Duodenal mucosa (tissue), 2 donors: ENCODE measurements at regions not wholly inside any gene's neighbourhood (a gene's known extent, or its start where the extent isn't known, plus 50 kb on each side); places are given as distances from the start of the nearest gene placed in this dataset.
"Not testable (repeated sequence)": the region's sequence is repeated elsewhere in the genome, so short reads cannot be mapped to it uniquely, and the experiment has no call there.

ENCODE experiments used
- H3K27ac ChIP-seq: one replicate; pipeline ENCODE4 v1.7.0; 2013; ENCODE audit warnings: low read depth, low read length
- H3K27me3 ChIP-seq, 2 donors: one replicate each; pipeline ENCODE4 v1.7.0; 2013; ENCODE audit warnings: low read length in 2 of 2, control low read depth in 1 of 2; ENCODE audit not compliant: insufficient read depth in 2 of 2, control insufficient read depth in 1 of 2
- H3K36me3 ChIP-seq, 2 donors: one replicate each; pipeline ENCODE4 v1.7.0; 2013; ENCODE audit warnings: low read length in 2 of 2, control low read depth in 1 of 2; ENCODE audit not compliant: insufficient read depth in 2 of 2, control insufficient read depth in 1 of 2
- H3K4me1 ChIP-seq, 2 donors: one replicate each; pipeline ENCODE4 v1.7.0; 2013; ENCODE audit warnings: low read length in 2 of 2, control low read depth in 1 of 2; ENCODE audit not compliant: insufficient read depth in 2 of 2, control insufficient read depth in 1 of 2
- H3K4me3 ChIP-seq, 2 donors: one replicate each; pipeline ENCODE4 v1.7.0; 2013; ENCODE audit warnings: low read length in 2 of 2, low read depth in 1 of 2
- H3K9ac ChIP-seq, 2 donors: one replicate each; pipeline ENCODE4 v1.7.0; 2013; ENCODE audit warnings: low read length in 2 of 2, low read depth in 1 of 2
- H3K9me3 ChIP-seq, 2 donors: one replicate each; pipeline ENCODE4 v1.7.0; 2013; ENCODE audit warnings: low read length in 2 of 2, control low read depth in 1 of 2; ENCODE audit not compliant: control insufficient read depth in 1 of 2

DNA sequence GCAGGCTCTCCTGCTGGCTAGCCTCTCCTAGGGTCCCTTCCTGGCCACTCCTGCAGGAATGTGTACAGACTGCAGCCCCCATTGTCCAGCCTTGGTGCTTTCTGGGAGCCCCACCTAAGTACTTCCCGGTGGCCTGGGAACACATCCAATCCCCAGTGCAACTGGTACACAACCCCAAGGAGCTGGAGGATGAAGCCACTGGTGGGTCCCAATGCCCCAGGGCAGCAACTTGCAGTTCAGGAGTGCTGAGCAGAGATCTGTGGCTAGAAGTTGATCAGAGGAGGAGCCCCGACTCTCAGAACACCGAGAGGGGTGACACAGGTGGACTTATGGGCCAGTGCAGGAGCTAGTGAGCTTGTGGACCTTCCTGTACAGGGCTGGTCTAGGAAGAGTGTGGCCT is 1093.7 kb upstream of the ACO1 start:
- Histone ChIP-seq H3K36me3 (no peaks in the 10 kb centered on the region), H3K27ac (no peak overlapping the region), H3K4me1 (no peaks in the 10 kb centered on the region)

DNA sequence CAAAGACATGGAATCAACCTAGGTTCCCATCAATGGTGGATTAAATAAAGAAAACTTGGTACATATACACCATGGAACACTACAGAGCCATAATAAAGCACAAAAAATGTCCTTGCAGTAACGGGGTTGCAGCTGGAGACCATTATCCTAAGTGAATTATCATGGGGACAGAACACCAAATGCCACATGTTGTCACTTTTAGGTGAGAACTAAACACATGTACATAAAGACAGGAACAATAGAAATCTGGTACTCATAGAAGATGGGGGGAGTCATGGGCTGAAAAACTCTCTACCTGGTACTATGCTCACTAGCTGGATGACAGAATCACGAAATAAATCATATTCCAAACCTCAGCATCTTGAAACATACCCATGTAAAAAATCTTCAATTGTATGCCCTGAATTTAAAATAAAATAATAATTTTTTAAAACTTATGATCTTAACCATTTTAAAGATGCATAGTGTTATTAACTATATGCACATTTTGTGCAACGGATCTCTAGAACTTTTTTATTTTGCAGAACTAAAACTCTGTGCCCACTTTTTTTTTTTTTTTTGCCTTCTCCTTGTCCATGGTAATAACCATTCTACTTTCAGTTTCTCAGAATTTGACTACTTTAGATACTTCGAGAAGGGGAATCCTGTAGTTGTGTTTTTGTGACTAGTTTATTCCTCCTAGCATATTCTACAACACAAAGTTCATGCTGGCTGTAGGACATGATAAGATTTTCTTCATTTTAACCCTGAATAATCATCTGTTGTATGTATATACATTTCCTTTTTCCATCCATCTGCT is 1081.6 kb upstream of the ACO1 start:
- no peaks in the 10 kb centered on the region for H3K27me3 ChIP-seq
- no peak overlapping the region for H3K27ac ChIP-seq
- no peak overlapping the region for H3K9ac ChIP-seq
- H3K4me1 ChIP-seq: no peaks in the 10 kb centered on the region
- H3K36me3 ChIP-seq: no peaks in the 10 kb centered on the region
- no peak overlapping the region for H3K4me3 ChIP-seq
- no peaks in the 10 kb centered on the region for H3K9me3 ChIP-seq

More for the DNA sequence above, 1093.7 kb upstream of the ACO1 start:
- H3K9ac ChIP-seq: no peak overlapping the region
- H3K9me3 ChIP-seq: no peaks in the 10 kb centered on the region
- H3K27me3 ChIP-seq: no peaks in the 10 kb centered on the region
- no peak overlapping the region for H3K4me3 ChIP-seq

DNA sequence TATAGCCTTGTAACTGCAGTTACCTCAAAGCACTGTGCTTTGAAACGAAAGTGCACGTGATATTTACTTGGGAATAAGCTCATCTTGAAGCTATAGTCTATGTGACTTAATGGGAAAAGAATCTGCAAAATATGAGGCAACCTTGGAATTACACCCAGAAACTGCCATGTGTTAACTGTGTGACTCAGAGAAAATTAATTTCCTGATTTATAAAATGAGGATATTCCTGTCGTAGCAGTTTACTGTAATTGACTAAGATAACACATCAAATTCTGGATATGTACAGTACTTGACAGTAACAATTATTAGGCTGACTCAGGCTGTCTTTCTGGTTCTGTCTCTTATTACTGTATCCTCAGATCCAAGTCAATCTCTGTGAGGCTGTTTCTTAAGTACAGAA is 1079.9 kb upstream of the ACO1 start:
- Histone ChIP-seq H3K9ac (no peak overlapping the region), H3K4me3 (no peak overlapping the region), H3K9me3 (no peaks in the 10 kb centered on the region), H3K27me3 (no peaks in the 10 kb centered on the region), H3K4me1 (no peaks in the 10 kb centered on the region), H3K36me3 (no peaks in the 10 kb centered on the region), H3K27ac (no peak overlapping the region)

DNA sequence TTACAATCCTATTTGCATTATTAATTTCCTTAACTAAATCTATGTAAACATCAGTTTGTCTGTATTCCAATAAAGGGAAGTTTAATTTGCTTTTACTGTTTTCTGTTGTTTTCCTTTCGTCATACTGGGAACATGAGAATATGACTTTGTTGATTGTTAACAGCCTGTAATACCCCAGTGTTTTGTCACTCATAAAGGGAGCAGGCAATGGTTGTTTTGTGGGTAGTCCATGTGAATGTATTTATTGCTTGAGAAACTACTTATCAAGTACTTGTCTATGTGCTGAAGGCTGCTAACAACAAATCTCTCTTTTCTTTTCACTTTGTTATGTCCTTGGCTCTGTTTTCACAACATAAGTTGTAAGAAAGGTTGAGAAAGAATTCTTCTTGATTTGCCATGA is 1070.2 kb upstream of the ACO1 start:
- no peaks in the 10 kb centered on the region for H3K36me3 ChIP-seq

DNA sequence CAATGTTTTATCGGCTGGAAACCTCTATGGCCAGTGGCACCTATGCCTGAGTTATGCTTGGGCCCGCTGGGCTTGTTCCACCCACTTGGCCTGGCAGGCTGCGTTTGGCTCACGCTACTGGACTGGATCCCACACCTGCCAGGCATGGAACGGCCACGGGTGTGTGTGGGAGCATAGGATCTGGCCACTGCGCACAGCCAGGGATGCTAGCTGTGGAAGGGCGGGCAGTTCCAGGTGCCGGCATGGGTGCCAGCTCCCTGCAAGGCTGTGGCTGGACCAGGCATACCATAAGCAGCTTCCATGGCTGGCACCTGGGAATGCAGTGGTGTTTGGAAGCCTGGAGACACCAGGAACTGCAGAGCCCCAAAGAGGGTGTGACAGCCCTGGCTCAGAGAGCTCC is 1063.9 kb upstream of the ACO1 start:
- no peaks in the 10 kb centered on the region for H3K36me3 ChIP-seq
- H3K4me1 ChIP-seq: no peaks in the 10 kb centered on the region
- H3K27me3 ChIP-seq: no peaks in the 10 kb centered on the region
- no peak overlapping the region for H3K27ac ChIP-seq
- no peak overlapping the region for H3K4me3 ChIP-seq
- H3K9ac ChIP-seq: no peak overlapping the region
- H3K9me3 ChIP-seq: no peaks in the 10 kb centered on the region

More for the DNA sequence above, 1070.2 kb upstream of the ACO1 start:
- Histone ChIP-seq H3K27ac (no peak overlapping the region), H3K4me1 (no peaks in the 10 kb centered on the region), H3K27me3 (no peaks in the 10 kb centered on the region), H3K4me3 (no peak overlapping the region), H3K9ac (no peak overlapping the region), H3K9me3 (no peaks in the 10 kb centered on the region)

DNA sequence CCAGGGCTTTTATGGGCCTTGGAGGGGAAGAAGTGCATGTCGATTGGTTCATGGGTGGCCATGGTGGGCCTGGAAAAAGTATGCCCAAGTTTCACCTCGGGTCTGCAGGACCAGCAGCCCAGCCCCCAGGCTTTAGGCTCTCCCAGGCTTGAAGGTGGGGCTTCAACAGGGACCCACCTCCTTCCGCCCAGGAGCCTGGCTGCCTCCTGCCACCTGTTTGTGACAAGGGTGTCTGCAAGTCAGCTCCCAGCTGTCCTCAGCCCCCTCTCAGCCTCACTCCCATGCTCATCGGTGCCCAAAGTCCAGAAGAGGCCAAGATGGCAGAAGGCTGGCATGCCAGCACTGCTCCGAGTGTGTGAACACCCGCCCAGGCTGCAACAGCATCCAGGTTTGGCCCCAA is 1063.2 kb upstream of the ACO1 start:
- Histone ChIP-seq H3K27ac (no peak overlapping the region), H3K4me1 (no peaks in the 10 kb centered on the region), H3K9ac (no peak overlapping the region), H3K4me3 (no peak overlapping the region), H3K27me3 (no peaks in the 10 kb centered on the region), H3K9me3 (no peaks in the 10 kb centered on the region), H3K36me3 (no peaks in the 10 kb centered on the region)

DNA sequence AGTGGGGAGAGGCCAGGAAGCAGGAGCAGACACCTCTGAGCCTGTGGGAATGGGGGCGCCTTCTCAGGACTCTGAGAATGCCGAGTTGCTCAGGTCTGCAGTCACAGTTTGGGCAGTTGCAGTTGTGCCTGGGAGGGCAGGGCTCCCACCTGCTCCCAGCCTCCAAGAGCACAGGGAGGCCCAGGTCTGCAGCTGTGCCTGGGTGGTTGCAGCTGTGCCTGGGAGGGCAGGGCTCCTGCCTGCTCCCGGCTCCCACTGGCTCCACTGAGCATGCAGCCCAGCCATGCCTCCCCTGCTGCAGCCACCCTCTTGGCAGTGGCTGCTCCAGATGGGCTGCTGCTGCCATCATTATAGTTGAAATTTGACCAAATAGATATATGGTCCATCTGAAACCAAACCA is 1062.8 kb upstream of the ACO1 start:
- Histone ChIP-seq H3K9ac (no peak overlapping the region), H3K27me3 (no peaks in the 10 kb centered on the region), H3K4me1 (no peaks in the 10 kb centered on the region), H3K4me3 (no peak overlapping the region), H3K27ac (no peak overlapping the region), H3K36me3 (no peaks in the 10 kb centered on the region), H3K9me3 (no peaks in the 10 kb centered on the region)

DNA sequence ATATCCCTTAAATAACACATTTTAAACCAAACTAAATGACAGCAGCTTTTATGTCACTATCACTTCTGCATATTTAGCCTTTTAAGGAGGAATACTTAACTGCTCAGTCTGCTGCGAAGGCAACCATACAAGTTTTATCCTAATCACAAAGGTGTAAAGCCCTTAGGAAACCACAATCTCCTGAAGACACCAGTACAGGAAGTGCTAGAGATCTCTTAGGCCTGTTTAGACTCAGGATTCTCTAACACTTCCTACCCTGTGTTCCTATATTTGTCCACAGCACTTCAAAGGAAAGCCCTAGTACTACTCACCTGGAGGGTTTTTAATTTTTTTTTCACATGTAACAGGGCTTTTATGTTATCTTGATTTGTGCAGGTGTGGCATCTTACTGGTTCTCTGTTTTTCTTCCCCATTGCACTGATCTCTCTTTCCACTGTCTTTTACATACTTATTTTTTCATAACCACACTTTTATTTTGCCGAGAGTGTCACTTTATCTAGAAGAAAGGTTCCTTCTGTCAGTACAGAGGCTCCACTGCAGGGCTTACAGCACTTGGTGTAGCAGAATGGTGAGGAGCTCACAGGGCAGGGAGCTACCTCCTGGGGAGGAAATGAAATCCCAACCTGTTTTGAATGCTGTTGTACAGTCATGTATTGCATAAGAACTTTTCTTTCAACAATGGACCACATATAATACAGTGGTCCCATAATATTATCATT is 1060.6 kb upstream of the ACO1 start:
- Histone ChIP-seq H3K9me3 (no peaks in the 10 kb centered on the region), H3K27ac (no peak overlapping the region), H3K36me3 (no peaks in the 10 kb centered on the region)

DNA sequence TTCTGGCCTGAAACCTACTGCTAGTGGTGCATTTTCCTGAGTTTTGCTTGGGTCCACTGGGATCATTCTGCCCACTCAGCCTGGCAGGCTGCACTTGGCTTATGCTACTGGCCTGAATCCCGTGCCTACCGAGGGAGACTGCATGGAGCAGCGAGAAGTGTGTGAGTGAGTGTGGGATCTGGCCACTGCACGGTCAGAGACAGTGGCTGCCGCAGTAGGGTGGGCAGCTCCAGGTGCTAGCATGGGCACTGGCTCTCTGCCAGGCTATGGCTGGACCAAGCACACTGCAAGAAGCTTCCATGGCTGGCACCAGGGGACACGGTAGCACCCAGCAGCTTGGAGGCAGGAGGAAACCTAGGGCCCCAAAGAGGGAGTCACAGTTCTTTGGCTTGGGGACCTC is 1058.7 kb upstream of the ACO1 start:
- H3K4me3 ChIP-seq: no peak overlapping the region
- no peak overlapping the region for H3K27ac ChIP-seq
- H3K9me3 ChIP-seq: no peaks in the 10 kb centered on the region
- H3K4me1 ChIP-seq: no peaks in the 10 kb centered on the region
- no peak overlapping the region for H3K9ac ChIP-seq
- H3K36me3 ChIP-seq: no peaks in the 10 kb centered on the region
- H3K27me3 ChIP-seq: no peaks in the 10 kb centered on the region

More for the DNA sequence above, 1060.6 kb upstream of the ACO1 start:
- Histone ChIP-seq H3K9ac (no peak overlapping the region), H3K4me3 (no peak overlapping the region), H3K4me1 (no peaks in the 10 kb centered on the region), H3K27me3 (no peaks in the 10 kb centered on the region)

DNA sequence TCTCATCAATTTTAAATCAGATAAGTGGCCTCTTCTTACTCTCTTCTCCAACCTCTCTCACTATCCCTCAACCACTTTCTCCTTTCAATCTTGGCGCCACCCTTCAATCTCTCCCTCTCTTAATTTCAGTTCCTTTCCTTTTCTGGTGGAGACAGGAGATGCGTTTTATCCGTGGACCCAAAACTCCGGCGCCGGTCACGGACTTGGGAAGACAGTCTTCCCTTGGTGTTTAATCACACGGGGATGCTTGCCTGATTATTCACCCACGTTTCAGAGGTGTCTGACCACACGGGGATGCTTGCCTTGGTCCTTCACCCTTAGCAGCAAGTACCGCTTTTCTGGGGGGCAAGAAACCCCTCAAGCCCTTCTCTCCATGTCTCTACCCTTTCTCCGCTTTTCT is 1057.6 kb upstream of the ACO1 start:
- not testable (repeated sequence) for H3K4me1 ChIP-seq, H3K27ac ChIP-seq, H3K4me3 ChIP-seq, H3K36me3 ChIP-seq, H3K9me3 ChIP-seq, H3K27me3 ChIP-seq, H3K9ac ChIP-seq
